T47D (cell line): ENCODE measurements at regions not wholly inside any gene's neighbourhood (a gene's known extent, or its start where the extent isn't known, plus 50 kb on each side); places are given as distances from the start of the nearest gene placed in this dataset.

Experiments
- DNase-seq, 2 experiments: peaks; one replicate each; pipeline versions ENCODE4 v3.0.0 to v3.0.0-alpha.2; 2011 to 2012; ENCODE audit warnings: low read depth in 1 of 2, low spot score in 1 of 2
- JUND ChIP-seq: IDR thresholded peaks from 2 replicates; pipeline ENCODE4 v1.6.1; 2012; ENCODE audit warnings: low read depth
- in situ Hi-C: cut with HindIII; loops from 2 replicates; pipeline ENCODE4 v1.10.0; 2016; ENCODE audit warnings: low sequenced_read_pairs, low pct_unique_long_range_greater_than_20kb

DNA sequence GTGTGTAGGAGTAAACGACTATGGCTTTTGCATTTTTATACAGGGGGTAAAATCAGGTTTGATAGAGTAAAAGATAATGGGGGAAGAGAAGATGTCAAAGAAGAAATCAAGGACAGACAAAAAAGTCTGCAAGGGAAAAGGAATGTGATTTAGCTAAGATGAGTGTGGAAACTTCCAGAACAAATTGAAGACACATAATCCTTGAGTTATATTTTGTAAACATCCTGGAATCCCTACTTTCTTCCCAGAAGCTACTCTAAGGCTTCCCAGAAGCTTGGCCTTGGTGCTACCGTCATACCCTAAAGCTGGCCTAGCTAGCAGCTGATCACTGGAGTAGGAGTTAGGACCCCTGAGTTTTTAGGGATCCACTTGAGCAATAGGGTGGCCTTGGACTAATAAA is 82.4 kb downstream of the BLID start:
- no peak for DNase-seq
- in situ Hi-C loops = no loop called here

DNA sequence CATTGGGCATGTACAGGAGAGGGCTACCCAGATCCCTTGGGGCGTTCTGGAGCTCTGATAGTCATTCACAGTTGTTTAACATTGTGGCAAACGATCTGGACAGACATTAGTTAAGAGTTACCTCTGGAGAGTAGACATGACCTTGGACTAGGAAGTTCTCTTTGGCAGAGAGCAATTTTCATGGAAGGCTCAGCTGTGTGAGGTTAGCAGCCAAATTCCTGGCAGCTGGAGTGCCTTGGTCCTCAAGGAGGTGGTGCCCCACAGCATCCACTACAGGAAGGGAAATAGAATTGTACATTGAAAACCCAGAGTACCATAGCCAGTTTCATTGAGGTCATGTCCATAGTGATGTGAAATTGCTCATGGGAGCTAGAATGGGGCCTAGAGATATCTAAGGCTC is 82.8 kb downstream of the BLID start:
- no peak for DNase-seq
- in situ Hi-C loops = no loop called here
- no peak for TF ChIP-seq JUND

More for the DNA sequence above, 82.4 kb downstream of the BLID start:
- TF ChIP-seq JUND = no peak

DNA sequence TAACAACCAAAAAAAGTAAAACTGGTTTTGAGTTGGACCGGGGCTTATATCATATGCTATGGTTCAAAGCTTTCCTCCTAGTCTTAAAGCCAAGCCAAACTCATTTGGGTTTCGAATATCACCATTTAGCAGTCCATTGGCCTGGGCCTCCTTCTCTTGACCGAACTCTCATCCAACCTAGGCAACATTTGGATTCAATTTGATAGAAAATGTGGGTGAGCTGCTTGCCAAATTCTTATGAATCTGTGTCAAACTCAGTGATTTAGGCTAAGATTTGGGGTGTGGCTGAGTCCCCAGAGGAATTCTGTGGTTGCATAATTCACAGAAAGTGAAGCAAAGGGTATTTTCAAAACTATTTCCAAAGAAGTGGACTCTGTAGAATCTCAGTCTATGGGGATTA is 83.7 kb downstream of the BLID start:
- no peak for DNase-seq
- in situ Hi-C loops = no loop called here
- no peak for TF ChIP-seq JUND

GRCh38 chr11:122031813-122032212 is 84.2 kb downstream of the BLID start:
- in situ Hi-C loops = no loop called here
- TF ChIP-seq JUND = no peak
- no peak for DNase-seq

- TF ChIP-seq JUND = no peak
- in situ Hi-C loops = no loop called here
- DNase-seq = no peak
These were observed 85.7 kb downstream of the BLID start for GRCh38 chr11:122030286-122030685.

DNA sequence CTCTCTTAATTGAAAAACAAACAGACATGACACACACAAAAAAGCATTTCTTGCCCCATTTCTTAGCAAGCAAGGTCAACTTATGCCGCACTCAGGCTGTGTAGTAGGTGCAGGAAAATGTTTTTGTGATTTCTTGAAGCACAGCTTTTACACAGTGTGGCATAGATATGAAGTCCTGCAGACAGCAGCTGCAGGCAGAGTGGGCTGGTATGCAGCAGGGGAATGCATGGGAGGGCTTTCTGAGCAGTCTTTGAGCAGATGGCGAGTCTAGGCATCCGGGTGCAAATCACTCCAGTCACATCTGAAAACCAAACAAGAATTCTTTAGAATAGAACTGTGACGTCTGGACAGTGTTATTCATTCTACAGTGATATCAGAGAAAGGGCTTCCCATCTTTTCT is 87.5 kb downstream of the BLID start:
- in situ Hi-C loops = no loop called here
- TF ChIP-seq JUND = no peak
- DNase-seq = no peak

DNA sequence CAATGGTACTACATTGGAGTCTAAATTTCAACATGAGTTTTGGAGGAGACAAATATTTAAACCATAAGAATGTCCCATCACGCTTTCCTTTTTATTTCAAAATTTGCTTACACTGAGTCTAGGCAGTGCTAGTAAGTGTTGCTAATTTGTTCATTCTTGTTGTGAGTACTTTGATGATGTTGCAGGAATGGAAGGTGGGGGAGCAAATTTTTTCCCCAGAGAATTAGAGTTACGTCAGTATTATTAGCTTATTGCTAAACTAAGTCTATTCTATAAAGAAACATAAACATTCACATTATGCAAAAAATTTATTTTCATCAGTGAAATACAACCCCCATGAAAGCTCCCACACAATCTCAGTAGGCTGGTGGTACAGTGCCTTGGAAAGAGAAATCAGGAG is 88.0 kb downstream of the BLID start:
- no peak for DNase-seq
- in situ Hi-C loops = no loop called here
- no peak for TF ChIP-seq JUND

- TF ChIP-seq JUND = no peak
- in situ Hi-C loops = no loop called here
- DNase-seq = peak in 1 of 2 experiments; percentile 35
These were observed 90.3 kb downstream of the BLID start for GRCh38 chr11:122025757-122026156.

GRCh38 chr11:122024278-122024677 is 91.7 kb downstream of the BLID start:
- TF ChIP-seq JUND = no peak
- no peak for DNase-seq
- in situ Hi-C loops = no loop called here

- no peak for DNase-seq
These were observed 92.3 kb downstream of the BLID start for GRCh38 chr11:122023614-122024250.

GRCh38 chr11:122022646-122023045 is 93.4 kb downstream of the BLID start:
- TF ChIP-seq JUND = no peak
- in situ Hi-C loops = no loop called here
- DNase-seq = no peak

More at GRCh38 chr11:122023614-122024250, 92.3 kb downstream of the BLID start:
- TF ChIP-seq JUND = no peak
- in situ Hi-C loops = no loop called here

DNA sequence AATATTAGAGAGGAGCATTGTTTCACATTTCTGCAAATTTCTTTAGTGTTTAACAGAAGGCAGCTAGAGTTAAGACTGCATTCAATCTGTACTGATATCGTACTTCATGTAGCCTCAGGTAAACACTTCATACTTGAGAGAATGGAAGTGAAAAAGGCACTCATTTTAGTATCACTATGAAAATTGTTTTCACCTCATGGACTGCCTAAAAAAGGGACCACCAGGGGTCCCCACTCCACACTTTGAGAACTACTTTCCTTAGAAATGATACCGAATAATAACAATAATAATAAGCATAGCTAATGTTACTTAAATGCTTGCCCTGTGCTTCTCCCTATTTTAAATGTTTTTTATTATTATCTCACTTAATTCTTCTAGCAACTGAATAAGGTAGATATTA is 95.1 kb downstream of the BLID start:
- DNase-seq = no peak
- no peak for TF ChIP-seq JUND
- in situ Hi-C loops = no loop called here

GRCh38 chr11:122019908-122020694 is 95.9 kb downstream of the BLID start:
- in situ Hi-C loops = no loop called here
- no peak for TF ChIP-seq JUND
- no peak for DNase-seq

GRCh38 chr11:122007601-122008071 is 108.4 kb downstream of the BLID start:
- in situ Hi-C loops = no loop called here
- TF ChIP-seq JUND = no peak
- no peak for DNase-seq
